Lower leg skin (tissue), 3 donors: ENCODE measurements at regions not wholly inside any gene's neighbourhood (a gene's known extent, or its start where the extent isn't known, plus 50 kb on each side); places are given as distances from the start of the nearest gene placed in this dataset.

Source experiments
- POLR2A ChIP-seq, 2 donors: fragments of 450-650 bp; IDR thresholded peaks; one replicate each; pipeline ENCODE4 v1.6.1; 2016 to 2017; ENCODE audit warnings: antibody characterized with exemption in 2 of 2, mild to moderate bottlenecking in 1 of 2, moderate library complexity in 1 of 2
- TF ChIP-seq, protein P1 (sequence below), 3 donors: fragments of 450-650 bp; IDR thresholded peaks; one replicate each; pipeline ENCODE4 v1.5.1; 2016; ENCODE audit warnings: antibody characterized with exemption in 3 of 3, mild to moderate bottlenecking in 3 of 3, moderate library complexity in 2 of 3

DNA sequence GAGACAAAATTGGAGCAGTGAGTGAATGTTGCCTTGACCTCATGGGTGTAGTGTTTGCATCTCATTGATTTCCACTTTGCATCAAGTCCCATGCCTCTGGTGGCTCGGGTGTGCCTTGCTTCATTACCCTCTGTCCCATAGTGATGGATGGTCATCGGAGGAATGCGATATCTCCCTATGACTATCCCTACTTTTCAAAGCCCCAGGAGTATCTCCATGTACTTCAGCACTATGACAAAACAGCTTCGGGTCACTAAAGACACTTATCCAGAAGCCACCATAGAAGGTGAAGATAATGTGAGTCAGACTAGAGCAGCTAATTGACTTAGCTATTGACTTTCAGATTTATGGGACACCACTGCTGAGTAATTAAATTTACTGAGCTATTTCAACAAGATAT lies 355.1 kb upstream of the CCDC196 start:
- TF ChIP-seq POLR2A (IDR thresholded peaks at IDR 0.05): no peak
- TF ChIP-seq, protein P1, sequence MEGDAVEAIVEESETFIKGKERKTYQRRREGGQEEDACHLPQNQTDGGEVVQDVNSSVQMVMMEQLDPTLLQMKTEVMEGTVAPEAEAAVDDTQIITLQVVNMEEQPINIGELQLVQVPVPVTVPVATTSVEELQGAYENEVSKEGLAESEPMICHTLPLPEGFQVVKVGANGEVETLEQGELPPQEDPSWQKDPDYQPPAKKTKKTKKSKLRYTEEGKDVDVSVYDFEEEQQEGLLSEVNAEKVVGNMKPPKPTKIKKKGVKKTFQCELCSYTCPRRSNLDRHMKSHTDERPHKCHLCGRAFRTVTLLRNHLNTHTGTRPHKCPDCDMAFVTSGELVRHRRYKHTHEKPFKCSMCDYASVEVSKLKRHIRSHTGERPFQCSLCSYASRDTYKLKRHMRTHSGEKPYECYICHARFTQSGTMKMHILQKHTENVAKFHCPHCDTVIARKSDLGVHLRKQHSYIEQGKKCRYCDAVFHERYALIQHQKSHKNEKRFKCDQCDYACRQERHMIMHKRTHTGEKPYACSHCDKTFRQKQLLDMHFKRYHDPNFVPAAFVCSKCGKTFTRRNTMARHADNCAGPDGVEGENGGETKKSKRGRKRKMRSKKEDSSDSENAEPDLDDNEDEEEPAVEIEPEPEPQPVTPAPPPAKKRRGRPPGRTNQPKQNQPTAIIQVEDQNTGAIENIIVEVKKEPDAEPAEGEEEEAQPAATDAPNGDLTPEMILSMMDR (IDR thresholded peaks at IDR 0.05): no peak
